A549 (cell line): ENCODE measurements at regions not wholly inside any gene's neighbourhood (a gene's known extent, or its start where the extent isn't known, plus 50 kb on each side); places are given as distances from the start of the nearest gene placed in this dataset.

ENCODE experiments used
- CEBPB ChIP-seq, 2 experiments: fragments of >200 bp in 1 of 2; sonication (Bioruptor Twin) in 1 of 2; formaldehyde crosslinking in 1 of 2; IDR thresholded peaks; 2 replicates each; pipeline ENCODE4 v1.6.1; 2012 to 2016
- KDM1A ChIP-seq: fragments of 200-600 bp; sonication (generic); IDR thresholded peaks from 2 replicates; pipeline ENCODE4 v1.6.1; 2016; ENCODE audit warnings: low read depth, mild to moderate bottlenecking
- MYC ChIP-seq: IDR thresholded peaks from 2 replicates; pipeline ENCODE4 v1.6.1; 2012; ENCODE audit warnings: mild to moderate bottlenecking, inconsistent platforms, low read length, improper control_type of control experiment, borderline replicate concordance
- POLR2A ChIP-seq: IDR thresholded peaks from 2 replicates; pipeline ENCODE4 v1.6.1; 2012; ENCODE audit warnings: mild to moderate bottlenecking, low read length
- RFX5 ChIP-seq: fragments of 450-650 bp; IDR thresholded peaks from 2 replicates; pipeline ENCODE4 v1.7.1; 2014; ENCODE audit warnings: antibody characterized with exemption, mild to moderate bottlenecking, moderate library complexity
- TF ChIP-seq, protein P1 (sequence below): IDR thresholded peaks from 2 replicates; pipeline ENCODE4 v1.6.1; 2012
- TF ChIP-seq, protein P2 (sequence below): fragments of 200-600 bp; sonication (generic); IDR thresholded peaks from 2 replicates; pipeline ENCODE4 v1.6.1; 2016; ENCODE audit warnings: antibody characterized with exemption, mild to moderate bottlenecking, moderate library complexity
- TF ChIP-seq, protein P3 (sequence below): fragments of >200 bp; sonication (Bioruptor Twin); formaldehyde crosslinking; IDR thresholded peaks from 3 replicates; pipeline ENCODE4 v1.5.1; 2016
- TF ChIP-seq, protein P4 (sequence below): fragments of 250-450 bp; sonication (Bioruptor Pico); IDR thresholded peaks from 2 replicates; pipeline ENCODE4 v1.5.0; 2021; ENCODE audit warnings: mild to moderate bottlenecking, moderate library complexity, borderline replicate concordance

DNA sequence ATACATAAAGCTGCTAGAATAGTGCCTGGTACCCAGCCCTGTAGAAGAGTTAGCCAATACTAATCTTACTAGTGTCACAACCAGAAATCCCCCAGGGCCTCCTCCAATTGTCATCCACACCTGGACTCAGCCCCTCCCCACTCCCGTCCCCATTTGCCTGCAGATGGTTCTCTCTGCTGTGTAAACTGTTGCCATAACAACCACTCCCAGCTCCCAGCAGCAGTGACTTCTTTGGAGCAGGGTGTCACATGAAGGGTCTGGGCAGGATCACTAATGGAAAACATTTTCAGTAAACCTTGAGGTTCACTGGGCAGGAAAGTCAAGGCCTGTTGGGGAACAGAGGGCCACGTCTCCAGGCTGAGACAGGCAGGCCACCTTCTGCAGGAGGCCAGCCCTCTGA lies 126.0 kb upstream of the IPO9 start:
- TF ChIP-seq CEBPB (IDR thresholded peaks at IDR 0.05) (no peak), KDM1A (no peak), RFX5 (peak; percentile 78; the same call in 1 of the 2 replicates), POLR2A (no peak), MYC (no peak)
- TF ChIP-seq, protein P1, sequence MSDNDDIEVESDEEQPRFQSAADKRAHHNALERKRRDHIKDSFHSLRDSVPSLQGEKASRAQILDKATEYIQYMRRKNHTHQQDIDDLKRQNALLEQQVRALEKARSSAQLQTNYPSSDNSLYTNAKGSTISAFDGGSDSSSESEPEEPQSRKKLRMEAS: no peak
- TF ChIP-seq, protein P2, sequence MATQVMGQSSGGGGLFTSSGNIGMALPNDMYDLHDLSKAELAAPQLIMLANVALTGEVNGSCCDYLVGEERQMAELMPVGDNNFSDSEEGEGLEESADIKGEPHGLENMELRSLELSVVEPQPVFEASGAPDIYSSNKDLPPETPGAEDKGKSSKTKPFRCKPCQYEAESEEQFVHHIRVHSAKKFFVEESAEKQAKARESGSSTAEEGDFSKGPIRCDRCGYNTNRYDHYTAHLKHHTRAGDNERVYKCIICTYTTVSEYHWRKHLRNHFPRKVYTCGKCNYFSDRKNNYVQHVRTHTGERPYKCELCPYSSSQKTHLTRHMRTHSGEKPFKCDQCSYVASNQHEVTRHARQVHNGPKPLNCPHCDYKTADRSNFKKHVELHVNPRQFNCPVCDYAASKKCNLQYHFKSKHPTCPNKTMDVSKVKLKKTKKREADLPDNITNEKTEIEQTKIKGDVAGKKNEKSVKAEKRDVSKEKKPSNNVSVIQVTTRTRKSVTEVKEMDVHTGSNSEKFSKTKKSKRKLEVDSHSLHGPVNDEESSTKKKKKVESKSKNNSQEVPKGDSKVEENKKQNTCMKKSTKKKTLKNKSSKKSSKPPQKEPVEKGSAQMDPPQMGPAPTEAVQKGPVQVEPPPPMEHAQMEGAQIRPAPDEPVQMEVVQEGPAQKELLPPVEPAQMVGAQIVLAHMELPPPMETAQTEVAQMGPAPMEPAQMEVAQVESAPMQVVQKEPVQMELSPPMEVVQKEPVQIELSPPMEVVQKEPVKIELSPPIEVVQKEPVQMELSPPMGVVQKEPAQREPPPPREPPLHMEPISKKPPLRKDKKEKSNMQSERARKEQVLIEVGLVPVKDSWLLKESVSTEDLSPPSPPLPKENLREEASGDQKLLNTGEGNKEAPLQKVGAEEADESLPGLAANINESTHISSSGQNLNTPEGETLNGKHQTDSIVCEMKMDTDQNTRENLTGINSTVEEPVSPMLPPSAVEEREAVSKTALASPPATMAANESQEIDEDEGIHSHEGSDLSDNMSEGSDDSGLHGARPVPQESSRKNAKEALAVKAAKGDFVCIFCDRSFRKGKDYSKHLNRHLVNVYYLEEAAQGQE: no peak
- TF ChIP-seq, protein P3, sequence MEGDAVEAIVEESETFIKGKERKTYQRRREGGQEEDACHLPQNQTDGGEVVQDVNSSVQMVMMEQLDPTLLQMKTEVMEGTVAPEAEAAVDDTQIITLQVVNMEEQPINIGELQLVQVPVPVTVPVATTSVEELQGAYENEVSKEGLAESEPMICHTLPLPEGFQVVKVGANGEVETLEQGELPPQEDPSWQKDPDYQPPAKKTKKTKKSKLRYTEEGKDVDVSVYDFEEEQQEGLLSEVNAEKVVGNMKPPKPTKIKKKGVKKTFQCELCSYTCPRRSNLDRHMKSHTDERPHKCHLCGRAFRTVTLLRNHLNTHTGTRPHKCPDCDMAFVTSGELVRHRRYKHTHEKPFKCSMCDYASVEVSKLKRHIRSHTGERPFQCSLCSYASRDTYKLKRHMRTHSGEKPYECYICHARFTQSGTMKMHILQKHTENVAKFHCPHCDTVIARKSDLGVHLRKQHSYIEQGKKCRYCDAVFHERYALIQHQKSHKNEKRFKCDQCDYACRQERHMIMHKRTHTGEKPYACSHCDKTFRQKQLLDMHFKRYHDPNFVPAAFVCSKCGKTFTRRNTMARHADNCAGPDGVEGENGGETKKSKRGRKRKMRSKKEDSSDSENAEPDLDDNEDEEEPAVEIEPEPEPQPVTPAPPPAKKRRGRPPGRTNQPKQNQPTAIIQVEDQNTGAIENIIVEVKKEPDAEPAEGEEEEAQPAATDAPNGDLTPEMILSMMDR: no peak
- TF ChIP-seq, protein P4, sequence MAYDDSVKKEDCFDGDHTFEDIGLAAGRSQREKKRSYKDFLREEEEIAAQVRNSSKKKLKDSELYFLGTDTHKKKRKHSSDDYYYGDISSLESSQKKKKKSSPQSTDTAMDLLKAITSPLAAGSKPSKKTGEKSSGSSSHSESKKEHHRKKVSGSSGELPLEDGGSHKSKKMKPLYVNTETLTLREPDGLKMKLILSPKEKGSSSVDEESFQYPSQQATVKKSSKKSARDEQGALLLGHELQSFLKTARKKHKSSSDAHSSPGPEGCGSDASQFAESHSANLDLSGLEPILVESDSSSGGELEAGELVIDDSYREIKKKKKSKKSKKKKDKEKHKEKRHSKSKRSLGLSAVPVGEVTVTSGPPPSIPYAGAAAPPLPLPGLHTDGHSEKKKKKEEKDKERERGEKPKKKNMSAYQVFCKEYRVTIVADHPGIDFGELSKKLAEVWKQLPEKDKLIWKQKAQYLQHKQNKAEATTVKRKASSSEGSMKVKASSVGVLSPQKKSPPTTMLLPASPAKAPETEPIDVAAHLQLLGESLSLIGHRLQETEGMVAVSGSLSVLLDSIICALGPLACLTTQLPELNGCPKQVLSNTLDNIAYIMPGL (CRISPR knock-in tag): no peak
